ENCODE measurements at regions not wholly inside any gene's neighbourhood (a gene's known extent, or its start where the extent isn't known, plus 50 kb on each side); places are given as distances from the start of the nearest gene placed in this dataset.
"Not testable (repeated sequence)": the region's sequence is repeated elsewhere in the genome, so short reads cannot be mapped to it uniquely, and the experiment has no call there.

DNA sequence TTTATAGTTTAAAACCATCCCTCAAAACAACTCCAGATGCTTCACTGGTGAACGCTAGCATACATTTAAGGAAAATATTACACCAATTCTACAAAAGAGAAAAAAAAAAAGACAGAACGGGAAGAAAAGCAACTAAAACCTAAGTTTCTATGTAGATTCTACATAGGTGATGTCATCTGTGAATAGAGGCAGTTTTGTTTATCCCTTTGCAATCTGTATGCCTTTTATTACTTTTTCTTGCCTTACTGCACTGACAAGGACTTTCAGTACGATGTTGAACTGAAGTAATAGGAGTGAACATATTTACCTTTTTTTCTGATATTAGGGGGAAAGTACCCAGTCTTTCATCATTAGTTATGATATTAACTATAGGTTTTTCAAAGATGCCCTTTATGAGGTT is 101.7 kb upstream of the HAO2 start:
- H3K27me3 ChIP-seq (ENCODE audit: low read depth): no peaks in the 10 kb centered on the region
- in situ Hi-C loops (cut with MboI; ENCODE audit: low sequenced_read_pairs): no loop called here
- no peak for DNase-seq (ENCODE audit: low spot score in 2 of 2)
- no peaks in the 10 kb centered on the region for H3K9me3 ChIP-seq
- H3K4me1 ChIP-seq: no peaks in the 10 kb centered on the region
- H3K4me3 ChIP-seq: no peak overlapping the region
- H3K36me3 ChIP-seq (replicated peaks): no peaks in the 10 kb centered on the region

DNA sequence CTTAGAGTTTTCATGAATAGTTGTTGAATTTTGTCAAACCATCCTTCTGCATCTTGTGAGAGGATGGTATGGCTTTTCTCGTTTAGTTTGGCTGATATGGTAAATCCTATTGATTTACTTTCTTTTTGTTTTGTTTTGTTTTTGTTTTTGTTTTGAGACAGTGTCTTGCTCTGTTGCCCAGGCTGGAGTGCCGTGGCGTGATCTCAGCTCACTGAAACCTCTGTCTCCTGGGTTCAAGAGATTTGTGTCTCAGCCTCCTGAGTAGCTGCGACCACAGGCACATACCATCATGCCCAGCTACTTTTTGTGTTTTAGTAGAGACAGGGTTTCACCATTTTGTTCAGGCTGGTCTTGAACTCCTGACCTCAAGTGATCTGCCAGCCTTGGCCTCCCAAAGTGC is 101.3 kb upstream of the HAO2 start:
- H3K9me3 ChIP-seq; DNase-seq (ENCODE audit: low spot score in 2 of 2); H3K36me3 ChIP-seq (replicated peaks); H3K4me1 ChIP-seq; in situ Hi-C loops (cut with MboI; ENCODE audit: low sequenced_read_pairs); H3K27me3 ChIP-seq (ENCODE audit: low read depth); H3K4me3 ChIP-seq: not testable (repeated sequence)

GRCh38 chr1:119268879-119269278 is 99.7 kb upstream of the HAO2 start:
- no peaks in the 10 kb centered on the region for H3K4me1 ChIP-seq
- in situ Hi-C loops (cut with MboI; ENCODE audit: low sequenced_read_pairs): no loop called here
- H3K4me3 ChIP-seq: no peak overlapping the region
- 0 out of 2 replicates have a peak, but pooled peaks cover 2% of the 10 kb centered on the region for H3K27me3 ChIP-seq (ENCODE audit: low read depth)
- no peaks in the 10 kb centered on the region for H3K36me3 ChIP-seq (replicated peaks)
- no peaks in the 10 kb centered on the region for H3K9me3 ChIP-seq
- DNase-seq (ENCODE audit: low spot score in 2 of 2): no peak

DNA sequence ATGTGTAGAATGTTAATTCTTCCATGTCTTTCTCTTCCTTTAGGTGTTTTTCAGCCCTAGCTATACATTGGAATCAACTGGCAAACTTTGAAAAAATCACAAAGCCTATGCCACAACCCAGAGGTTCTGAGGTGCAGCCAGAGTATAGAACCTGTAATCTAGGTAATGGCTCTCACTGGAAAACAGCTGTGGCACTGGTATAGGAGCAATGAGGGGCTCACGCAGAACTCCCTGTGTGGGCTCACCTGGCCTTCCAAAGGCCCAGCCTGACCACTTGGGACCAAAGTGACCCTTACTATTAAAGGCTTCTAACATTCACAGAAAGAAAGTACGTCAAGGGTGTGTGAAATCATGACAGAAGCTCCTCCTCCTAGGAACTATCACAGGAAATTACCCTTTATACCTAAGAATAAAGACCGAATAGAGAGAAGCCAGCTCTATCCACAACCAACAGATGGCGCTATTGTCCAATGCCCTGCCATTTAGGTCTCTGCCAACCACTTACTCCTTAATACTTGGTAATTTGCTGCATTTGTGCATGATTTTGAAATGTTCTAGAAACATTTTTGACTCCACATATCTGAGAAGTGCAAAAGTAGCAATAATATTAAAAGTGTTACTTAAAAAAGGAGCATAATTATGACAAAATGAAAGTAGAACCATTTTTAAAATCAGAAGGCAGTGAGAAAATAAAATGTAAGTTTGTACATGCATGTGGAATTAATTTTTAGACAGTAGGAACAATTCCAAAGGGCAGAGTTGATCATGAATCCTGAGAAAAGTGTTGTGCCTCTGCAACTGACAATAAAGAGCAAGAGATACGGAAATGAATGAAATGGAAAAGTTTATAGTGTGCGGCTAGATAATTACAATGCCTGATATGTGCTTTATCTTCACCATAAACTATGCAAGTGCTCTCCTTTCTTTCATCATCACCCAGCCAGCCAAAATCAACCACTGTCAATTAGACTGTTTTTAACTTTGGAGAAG is 93.1 kb upstream of the HAO2 start:
- no peak overlapping the region for H3K4me3 ChIP-seq
- no peaks in the 10 kb centered on the region for H3K4me1 ChIP-seq
- in situ Hi-C loops (cut with MboI; ENCODE audit: low sequenced_read_pairs): no loop called here
- peak; percentile 56 to 73 for DNase-seq (ENCODE audit: low spot score in 2 of 2)
- 0 out of 2 replicates have a peak, but pooled peaks cover 2% of the 10 kb centered on the region for H3K27me3 ChIP-seq (ENCODE audit: low read depth)
- H3K9me3 ChIP-seq: no peaks in the 10 kb centered on the region
- no peaks in the 10 kb centered on the region for H3K36me3 ChIP-seq (replicated peaks)

GRCh38 chr1:119276558-119276957 is 92.0 kb upstream of the HAO2 start:
- Histone ChIP-seq H3K36me3 (replicated peaks) (no peaks in the 10 kb centered on the region), H3K4me1 (no peaks in the 10 kb centered on the region), H3K4me3 (no peak overlapping the region), H3K9me3 (no peaks in the 10 kb centered on the region), H3K27me3 (ENCODE audit: low read depth) (0 out of 2 replicates have a peak, but pooled peaks cover 2% of the 10 kb centered on the region)
- in situ Hi-C loops (cut with MboI; ENCODE audit: low sequenced_read_pairs): no loop called here
- DNase-seq (ENCODE audit: low spot score in 2 of 2): no peak

DNA sequence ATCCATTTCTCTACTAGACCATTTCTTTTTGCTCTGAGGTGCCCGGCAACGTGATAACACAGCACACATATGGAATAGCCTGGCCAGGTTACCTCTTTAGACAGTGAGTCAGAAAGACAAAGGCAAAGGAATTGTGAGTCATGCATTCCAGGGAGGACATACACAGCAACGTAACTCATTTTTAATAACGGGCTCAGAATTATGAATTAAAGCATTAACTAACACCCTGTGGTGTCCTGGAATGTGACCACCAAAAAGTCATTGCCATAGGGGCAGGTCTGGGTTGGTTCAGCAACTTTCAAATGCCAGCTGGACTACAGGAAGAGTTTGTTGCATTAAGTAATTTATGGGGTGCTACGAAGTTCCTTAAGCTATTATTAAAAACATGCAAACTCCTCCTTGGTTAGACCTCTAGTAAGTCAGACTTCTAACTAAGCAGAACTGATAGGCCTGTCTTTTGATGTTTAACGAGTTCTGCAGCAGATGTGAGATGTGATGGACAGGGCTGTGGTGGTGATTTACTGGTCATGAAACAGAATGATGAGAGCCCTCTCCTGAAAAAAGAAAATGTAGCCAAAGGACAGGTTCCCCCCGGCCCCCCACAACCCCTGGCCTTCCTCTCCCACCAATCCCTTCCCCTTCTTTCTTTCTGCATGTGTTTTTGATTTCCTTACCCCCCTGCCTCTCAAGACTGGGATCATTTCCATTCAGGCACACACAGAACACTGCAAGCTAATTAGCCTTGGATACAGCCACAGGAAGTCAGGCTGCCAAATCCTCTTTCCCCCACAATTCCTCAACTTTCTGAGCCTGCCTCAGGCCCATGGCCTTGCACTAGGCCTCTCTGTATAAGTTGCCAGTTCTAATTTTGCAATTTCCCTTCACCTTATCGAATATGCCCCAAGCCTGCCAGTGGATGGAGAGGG is 88.9 kb upstream of the HAO2 start:
- in situ Hi-C loops (cut with MboI; ENCODE audit: low sequenced_read_pairs): loop anchor here (10.0 kb wide), 1 partner anchor 85 kb away; the partner anchor contains the start of gene HAO2
- DNase-seq (ENCODE audit: low spot score in 2 of 2): no peak
- H3K27me3 ChIP-seq (ENCODE audit: low read depth): no peaks in the 10 kb centered on the region
- no peaks in the 10 kb centered on the region for H3K9me3 ChIP-seq
- no peak overlapping the region for H3K4me3 ChIP-seq
- H3K4me1 ChIP-seq: no peaks in the 10 kb centered on the region
- no peaks in the 10 kb centered on the region for H3K36me3 ChIP-seq (replicated peaks)

- no peak for DNase-seq (ENCODE audit: low spot score in 2 of 2)
- Histone ChIP-seq H3K36me3 (replicated peaks) (no peaks in the 10 kb centered on the region), H3K27me3 (ENCODE audit: low read depth) (0 out of 2 replicates have a peak, but pooled peaks cover 3% of the 10 kb centered on the region), H3K4me1 (no peaks in the 10 kb centered on the region), H3K9me3 (no peaks in the 10 kb centered on the region), H3K4me3 (no peak overlapping the region)
- in situ Hi-C loops (cut with MboI; ENCODE audit: low sequenced_read_pairs): loop anchor here (10.0 kb wide), 1 partner anchor 79 kb away; the partner anchor contains the start of gene HAO2
Observed at GRCh38 chr1:119285482-119285881, 83.1 kb upstream of the HAO2 start.

- 0 out of 2 replicates have a peak, but pooled peaks cover 3% of the 10 kb centered on the region for H3K27me3 ChIP-seq (ENCODE audit: low read depth)
- in situ Hi-C loops (cut with MboI; ENCODE audit: low sequenced_read_pairs): loop anchor here (10.0 kb wide), 1 partner anchor 78 kb away; the partner anchor contains the start of gene HAO2
- peak; percentile 64 to 71 for DNase-seq (ENCODE audit: low spot score in 2 of 2)
- H3K4me1 ChIP-seq: no peaks in the 10 kb centered on the region
- no peaks in the 10 kb centered on the region for H3K36me3 ChIP-seq (replicated peaks)
- no peak overlapping the region for H3K4me3 ChIP-seq
- H3K9me3 ChIP-seq: no peaks in the 10 kb centered on the region
Observed at GRCh38 chr1:119286587-119287181, 81.9 kb upstream of the HAO2 start.

DNA sequence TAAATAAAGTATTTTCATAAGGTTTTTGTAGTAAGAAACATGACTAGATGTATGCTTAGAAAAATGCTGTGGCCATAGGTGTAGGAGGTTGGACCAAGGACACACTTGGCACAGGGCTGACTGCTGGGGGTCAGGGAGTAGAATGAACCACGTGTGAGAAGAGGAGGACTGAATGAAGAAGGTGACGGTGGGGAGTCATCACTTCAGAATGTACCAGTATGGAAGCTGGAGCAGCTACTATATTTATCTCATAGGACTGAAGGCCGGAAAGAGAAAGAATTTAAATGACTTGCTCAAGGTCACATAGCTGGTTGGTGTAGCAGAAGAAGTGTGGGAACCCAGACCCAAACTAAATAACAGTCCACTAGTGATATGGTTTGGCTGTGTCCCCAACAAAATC is 79.8 kb upstream of the HAO2 start:
- H3K9me3 ChIP-seq: no peaks in the 10 kb centered on the region
- no peak overlapping the region for H3K4me3 ChIP-seq
- 0 out of 2 replicates have a peak, but pooled peaks cover 3% of the 10 kb centered on the region for H3K27me3 ChIP-seq (ENCODE audit: low read depth)
- H3K4me1 ChIP-seq: no peaks in the 10 kb centered on the region
- DNase-seq (ENCODE audit: low spot score in 2 of 2): no peak
- in situ Hi-C loops (cut with MboI; ENCODE audit: low sequenced_read_pairs): loop anchor here (10.0 kb wide), 1 partner anchor 76 kb away; the partner anchor contains the start of gene HAO2
- no peaks in the 10 kb centered on the region for H3K36me3 ChIP-seq (replicated peaks)

DNA sequence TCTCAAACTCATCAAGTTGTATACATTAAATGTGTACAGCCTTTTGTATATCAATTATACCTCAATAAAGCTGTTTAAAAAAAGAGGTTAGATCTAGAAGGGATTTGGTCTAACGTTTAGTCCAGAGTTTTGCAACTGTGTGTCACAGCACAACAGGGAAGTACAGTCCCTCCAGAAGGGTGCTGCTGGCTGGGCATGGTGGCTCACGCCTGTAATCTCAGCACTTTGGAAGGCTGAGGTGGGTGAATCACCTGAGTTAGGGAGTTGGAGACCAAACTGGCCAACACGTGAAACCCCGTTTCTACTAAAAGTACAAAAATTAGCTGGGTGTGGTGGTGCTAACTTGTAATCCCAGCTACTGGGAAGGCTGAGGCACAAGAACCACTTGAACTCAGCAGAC is 78.3 kb upstream of the HAO2 start:
- Histone ChIP-seq H3K36me3 (replicated peaks) (no peaks in the 10 kb centered on the region), H3K4me1 (no peaks in the 10 kb centered on the region), H3K9me3 (no peaks in the 10 kb centered on the region), H3K27me3 (ENCODE audit: low read depth) (0 out of 2 replicates have a peak, but pooled peaks cover 2% of the 10 kb centered on the region), H3K4me3 (no peak overlapping the region)
- in situ Hi-C loops (cut with MboI; ENCODE audit: low sequenced_read_pairs): no loop called here
- no peak for DNase-seq (ENCODE audit: low spot score in 2 of 2)

GRCh38 chr1:119291611-119292206 is 76.9 kb upstream of the HAO2 start:
- DNase-seq (ENCODE audit: low spot score in 2 of 2): no peak
- no peaks in the 10 kb centered on the region for H3K27me3 ChIP-seq (ENCODE audit: low read depth)
- H3K36me3 ChIP-seq (replicated peaks): no peaks in the 10 kb centered on the region
- H3K4me1 ChIP-seq: no peaks in the 10 kb centered on the region
- in situ Hi-C loops (cut with MboI; ENCODE audit: low sequenced_read_pairs): no loop called here
- H3K9me3 ChIP-seq: no peaks in the 10 kb centered on the region
- H3K4me3 ChIP-seq: no peak overlapping the region

- no peaks in the 10 kb centered on the region for H3K36me3 ChIP-seq (replicated peaks)
- in situ Hi-C loops (cut with MboI; ENCODE audit: low sequenced_read_pairs): no loop called here
- no peaks in the 10 kb centered on the region for H3K27me3 ChIP-seq (ENCODE audit: low read depth)
- H3K4me1 ChIP-seq: no peaks in the 10 kb centered on the region
- H3K4me3 ChIP-seq: no peak overlapping the region
- no peak for DNase-seq (ENCODE audit: low spot score in 2 of 2)
- no peaks in the 10 kb centered on the region for H3K9me3 ChIP-seq
Observed at GRCh38 chr1:119293797-119294196, 74.8 kb upstream of the HAO2 start.

- Histone ChIP-seq H3K9me3 (no peaks in the 10 kb centered on the region), H3K4me3 (no peak overlapping the region), H3K36me3 (replicated peaks) (no peaks in the 10 kb centered on the region), H3K27me3 (ENCODE audit: low read depth) (no peaks in the 10 kb centered on the region; the same call in 1 of the 2 replicates), H3K4me1 (no peaks in the 10 kb centered on the region)
- in situ Hi-C loops (cut with MboI; ENCODE audit: low sequenced_read_pairs): no loop called here
- no peak for DNase-seq (ENCODE audit: low spot score in 2 of 2)
Observed at GRCh38 chr1:119294199-119294598, 74.4 kb upstream of the HAO2 start.

Data from HAP-1 (cell line).